H1 (cell line): ENCODE measurements at regions not wholly inside any gene's neighbourhood (a gene's known extent, or its start where the extent isn't known, plus 50 kb on each side); places are given as distances from the start of the nearest gene placed in this dataset.

Experiments used
- CTCF ChIA-PET: fragments of 300-600 bp; sonication (Branson Sonifier 250); formaldehyde crosslinking; loops from one replicate; lab custom pipeline; 2021; ENCODE audit not compliant: partially characterized antibody; lab: Charles Lee
- POLR2A ChIA-PET: fragments of 300-600 bp; sonication (Branson Sonifier 250); formaldehyde crosslinking; loops from one replicate; lab custom pipeline; 2021; ENCODE audit warnings: inconsistent platforms; ENCODE audit not compliant: partially characterized antibody; lab: Charles Lee
- DNase-seq, 2 experiments: peaks; one replicate each; pipeline versions ENCODE4 v3.0.0 to v3.0.0-alpha.2; 2010 to 2022; ENCODE audit warnings: low spot score in 2 of 2, low read depth in 1 of 2, mixed read lengths in 1 of 2
- FAIRE-seq: peaks from 2 replicates; lab custom pipeline; 2011; peaks lifted over from hg19 to GRCh38; lab: Jason Lieb, UNC
- H2AFZ ChIP-seq: 2 replicates; pipeline ENCODE4 v1.8.1; 2012; ENCODE audit warnings: low read length, inconsistent platforms
- H2AK5ac ChIP-seq: 2 replicates; pipeline ENCODE4 v1.6.1; 2013; ENCODE audit warnings: low read depth, low read length
- H2BK120ac ChIP-seq: replicated peaks from 2 replicates; pipeline ENCODE3; 2013; ENCODE audit warnings: low read depth, low read length, inconsistent platforms
- H2BK12ac ChIP-seq: 2 replicates; pipeline ENCODE4 v1.6.1; 2013; ENCODE audit warnings: low read depth, low read length
- H2BK15ac ChIP-seq: 2 replicates; pipeline ENCODE4 v1.6.1; 2013; ENCODE audit warnings: low read length
- H2BK20ac ChIP-seq: 2 replicates; pipeline ENCODE4 v1.6.1; 2013; ENCODE audit warnings: low read length
- H2BK5ac ChIP-seq: 2 replicates; pipeline ENCODE4 v1.6.1; 2013; ENCODE audit warnings: low read depth, low read length
- H3K14ac ChIP-seq: 2 replicates; pipeline ENCODE4 v1.6.1; 2013; ENCODE audit warnings: inconsistent platforms; ENCODE audit not compliant: insufficient read length
- H3K18ac ChIP-seq: 2 replicates; pipeline ENCODE4 v1.6.1; 2013; ENCODE audit warnings: low read length; ENCODE audit errors: extremely low read depth
- H3K23ac ChIP-seq: 2 replicates; pipeline ENCODE4 v1.6.1; 2013; ENCODE audit warnings: inconsistent platforms; ENCODE audit not compliant: insufficient read length
- H3K23me2 ChIP-seq: 2 replicates; pipeline ENCODE4 v1.6.1; 2013; ENCODE audit warnings: low read depth, low read length
- H3K27ac ChIP-seq: 2 replicates; pipeline ENCODE4 v1.6.1; 2011; ENCODE audit warnings: low read depth, low read length, inconsistent platforms
- H3K27me3 ChIP-seq, 4 experiments: replicated peaks in 1 of 4; 1 replicate in 1 of 4; 2 replicates in 3 of 4; pipeline versions ENCODE4 v1.6.1 to v1.8.1; 2011 to 2013; ENCODE audit warnings: low read length in 3 of 4, mild to moderate bottlenecking in 3 of 4, inconsistent platforms in 2 of 4, mixed read lengths in 2 of 4, moderate library complexity in 1 of 4; ENCODE audit not compliant: control insufficient read depth in 3 of 4, insufficient read depth in 3 of 4; ENCODE audit errors: extremely low read depth in 1 of 4
- H3K36me3 ChIP-seq, 4 experiments: 2 replicates each; pipeline versions ENCODE4 v1.6.1 to v1.8.1; 2011 to 2013; ENCODE audit warnings: mild to moderate bottlenecking in 4 of 4, low read length in 3 of 4, moderate library complexity in 2 of 4, control low read depth in 1 of 4, inconsistent platforms in 1 of 4; ENCODE audit not compliant: insufficient read depth in 4 of 4, control insufficient read depth in 2 of 4
- H3K4ac ChIP-seq: replicated peaks from 2 replicates; pipeline ENCODE3; 2013; ENCODE audit warnings: low read length, low read depth, mixed read lengths, inconsistent platforms; ENCODE audit not compliant: insufficient read length
- H3K4me1 ChIP-seq, 4 experiments: replicated peaks in 1 of 4; 1 replicate in 1 of 4; 2 replicates in 3 of 4; pipeline versions ENCODE4 v1.6.1 to v1.8.1; 2011 to 2013; ENCODE audit warnings: low read length in 3 of 4, inconsistent platforms in 2 of 4, mixed read lengths in 1 of 4; ENCODE audit not compliant: insufficient read depth in 4 of 4, control insufficient read depth in 3 of 4
- H3K4me2 ChIP-seq, 2 experiments: 2 replicates each; pipeline versions ENCODE4 v1.6.1 to v1.8.1; 2011 to 2013; ENCODE audit warnings: low read depth in 2 of 2, low read length in 2 of 2, control low read depth in 1 of 2, inconsistent platforms in 1 of 2, mild to moderate bottlenecking in 1 of 2; ENCODE audit not compliant: insufficient read depth in 1 of 2
- H3K4me3 ChIP-seq, 4 experiments: fragments of 200-600, 300-600 bp in 1 of 4; sonication (generic), shearing (Covaris generic), sonication (Bioruptor Twin) in 1 of 4; 2 replicates each; pipeline versions ENCODE4 v1.5.1 to v1.8.1; 2011 to 2016; ENCODE audit warnings: low read length in 4 of 4, low read depth in 3 of 4, control low read depth in 2 of 4, inconsistent platforms in 2 of 4, mild to moderate bottlenecking in 2 of 4, mixed read lengths in 1 of 4, moderate library complexity in 1 of 4; ENCODE audit not compliant: insufficient read depth in 2 of 4; ENCODE audit errors: extremely low read depth in 1 of 4
- H3K56ac ChIP-seq: replicated peaks from 2 replicates; pipeline ENCODE3; 2013; ENCODE audit warnings: low read depth, mild to moderate bottlenecking, mixed read lengths, low read length, inconsistent platforms; ENCODE audit not compliant: insufficient read length
- H3K79me1 ChIP-seq: 2 replicates; pipeline ENCODE4 v1.6.1; 2013; ENCODE audit warnings: low read depth, low read length, control low read depth
- H3K79me2 ChIP-seq, 2 experiments: 2 replicates each; pipeline versions ENCODE4 v1.6.1 to v1.8.1; 2012 to 2013; ENCODE audit warnings: low read length in 2 of 2, mild to moderate bottlenecking in 2 of 2, inconsistent platforms in 1 of 2; ENCODE audit not compliant: insufficient read depth in 2 of 2, control insufficient read depth in 1 of 2
- H3K9ac ChIP-seq, 4 experiments: replicated peaks in 1 of 4; 1 replicate in 1 of 4; 2 replicates in 3 of 4; pipeline versions ENCODE4 v1.6.1 to v1.8.1; 2011 to 2013; ENCODE audit warnings: low read depth in 3 of 4, low read length in 3 of 4, control low read depth in 2 of 4, mild to moderate bottlenecking in 2 of 4, moderate library complexity in 2 of 4, inconsistent platforms in 1 of 4; ENCODE audit errors: extremely low read depth in 1 of 4
- H3K9me3 ChIP-seq, 2 experiments: 2 replicates each; pipeline versions ENCODE4 v1.6.1 to v1.8.1; 2012 to 2013; ENCODE audit warnings: mild to moderate bottlenecking in 2 of 2, moderate library complexity in 2 of 2, control low read depth in 1 of 2, inconsistent platforms in 1 of 2, low read depth in 1 of 2, low read length in 1 of 2, mixed read lengths in 1 of 2; ENCODE audit not compliant: insufficient read depth in 2 of 2
- H4K20me1 ChIP-seq, 2 experiments: replicated peaks in 1 of 2; 2 replicates each; pipeline versions ENCODE3 to v1.8.1; 2011 to 2013; ENCODE audit warnings: inconsistent platforms in 2 of 2, low read length in 2 of 2, mild to moderate bottlenecking in 1 of 2; ENCODE audit not compliant: insufficient read depth in 2 of 2, control insufficient read depth in 1 of 2
- H4K5ac ChIP-seq: 2 replicates; pipeline ENCODE4 v1.6.1; 2013; ENCODE audit warnings: low read length, low read depth, mixed read lengths, inconsistent platforms; ENCODE audit not compliant: insufficient read length
- H4K8ac ChIP-seq: 2 replicates; pipeline ENCODE4 v1.8.0; 2013; ENCODE audit warnings: mild to moderate bottlenecking, moderate library complexity, low read length, inconsistent platforms; ENCODE audit not compliant: insufficient read depth; ENCODE audit errors: extremely low read depth
- H4K91ac ChIP-seq: replicated peaks from 2 replicates; pipeline ENCODE3; 2013; ENCODE audit warnings: low read length, mixed read lengths, inconsistent platforms; ENCODE audit not compliant: insufficient read length
- CBX8 ChIP-seq: fragments of 300-800, 300-1000 bp; sonication (generic); IDR thresholded peaks from 2 replicates; pipeline ENCODE4 v1.7.1; 2016; ENCODE audit warnings: low read depth, low read length, borderline replicate concordance
- CREB1 ChIP-seq: IDR thresholded peaks from 2 replicates; pipeline ENCODE4 v1.6.1; 2012; ENCODE audit warnings: inconsistent platforms
- HDAC6 ChIP-seq: IDR thresholded peaks from one replicate; pipeline ENCODE4 v1.7.1; 2012; ENCODE audit warnings: low read depth, mild to moderate bottlenecking, inconsistent platforms, low read length, moderate library complexity
- KDM5A ChIP-seq: fragments of 200-600 bp; IDR thresholded peaks from 2 replicates; pipeline ENCODE4 v1.7.1; 2012; ENCODE audit warnings: mild to moderate bottlenecking, low read length, inconsistent platforms, mixed read lengths
- MAFK ChIP-seq: IDR thresholded peaks from 2 replicates; pipeline ENCODE4 v1.6.1; 2012; ENCODE audit warnings: low read depth, mild to moderate bottlenecking, improper control_type of control experiment, low read length
- MAX ChIP-seq: IDR thresholded peaks from 2 replicates; pipeline ENCODE4 v1.6.1; 2012; ENCODE audit warnings: inconsistent platforms
- POLR2AphosphoS5 ChIP-seq: IDR thresholded peaks from 2 replicates; pipeline ENCODE4 v1.6.1; 2011; ENCODE audit warnings: low read depth, low read length
- RAD21 ChIP-seq, 2 experiments: IDR thresholded peaks in 1 of 2; conservative IDR thresholded peaks in 1 of 2; 2 replicates each; pipeline ENCODE4 v1.6.1; 2011; ENCODE audit warnings: low read depth in 2 of 2, low read length in 2 of 2, improper control_type of control experiment in 1 of 2, inconsistent platforms in 1 of 2, mild to moderate bottlenecking in 1 of 2, moderate library complexity in 1 of 2
- WGBS, 2 experiments: shearing (Covaris generic) in 1 of 2; methylation state at CpG; one replicate each; pipeline versions ENCODE4 v1.1.6 to v1.1.7; 2013 to 2015; ENCODE audit warnings: low lambda C conversion rate in 2 of 2, mixed read lengths in 2 of 2, inconsistent platforms in 1 of 2, low coverage in 1 of 2, missing lambda C conversion rate in 1 of 2; ENCODE audit not compliant: insufficient replicate concordance in 2 of 2, insufficient coverage in 1 of 2, insufficient read length in 1 of 2; ENCODE audit errors: extremely low coverage in 1 of 2, missing lambda C conversion rate in 1 of 2; 5-methylcytosine and 5-hydroxymethylcytosine counted together

GRCh38 chr6:163947276-163947675, 532.8 kb downstream of the QKI start:
- Histone ChIP-seq H3K4me1 (peaks cover 2 to 17% (median 16%) of the 10 kb centered on the region in 4 experiments), H2BK15ac (no peak overlapping the region), H4K5ac (no peak overlapping the region), H3K23me2 (peaks cover 2% of the 10 kb centered on the region; the same call in 1 of the 2 replicates), H2BK5ac (no peak overlapping the region; the same call in 1 of the 2 replicates), H3K4ac (no peak overlapping the region), H2AFZ (no peak overlapping the region), H3K23ac (no peak overlapping the region), H3K79me2 (no peaks in the 10 kb centered on the region), H3K27ac (no peak overlapping the region), H3K18ac (peak overlapping the region; percentile 21), H3K56ac (no peak overlapping the region), H2BK120ac (no peak overlapping the region), H4K20me1 (no peaks in the 10 kb centered on the region), H3K14ac (no peak overlapping the region), H3K36me3 (no peaks in the 10 kb centered on the region), H2BK20ac (peak overlapping the region; percentile 13; the same call in 1 of the 2 replicates), H3K79me1 (no peaks in the 10 kb centered on the region), H4K8ac (no peak overlapping the region), H3K4me3 (no peak overlapping the region), H3K4me2 (no peak overlapping the region), H2BK12ac (no peak overlapping the region; the same call in 1 of the 2 replicates), H2AK5ac (0 out of 2 replicates have a peak overlapping the region, but pooled peaks have one; percentile 53), H3K9me3 (no peaks in the 10 kb centered on the region), H3K27me3 (no peaks in the 10 kb centered on the region; a peak in 1 of 7 replicates), H4K91ac (no peak overlapping the region), H3K9ac (no peak overlapping the region)
- 92% methylated on average over 3 of the region's 3 CpGs; no CpG with 5 or more reads in 1 of the 2 experiments for WGBS, 2 experiments
- TF ChIP-seq POLR2AphosphoS5 = no peak
- no peak for TF ChIP-seq MAFK
- no peak for TF ChIP-seq MAX
- TF ChIP-seq RAD21 (IDR thresholded peaks at IDR 0.05 in 1 of 2, conservative IDR thresholded peaks at IDR 0.05 in 1 of 2; ENCODE audit: low read depth in 2 of 2, low read length in 2 of 2) = no peak
- no peak for TF ChIP-seq KDM5A
- no peak for TF ChIP-seq CREB1
- no peak for TF ChIP-seq HDAC6
- TF ChIP-seq CBX8 = no peak
- FAIRE-seq (no peak), DNase-seq (no peak)
- CTCF ChIA-PET = interaction anchor here (1.0 to 2.5 kb wide), 2 partner anchors 8 to 34 kb away, joined by 3 to 16 read pairs; no protein-coding TSS in a partner anchor
- POLR2A ChIA-PET = no interaction called here
